ENCODE measurements at regions not wholly inside any gene's neighbourhood (a gene's known extent, or its start where the extent isn't known, plus 50 kb on each side); places are given as distances from the start of the nearest gene placed in this dataset.

- Histone ChIP-seq H3K4me3 (no peak overlapping the region), H3K27me3 (no peaks in the 10 kb centered on the region), H3K4me1 (peaks cover 0 to 3% (median 0%) of the 10 kb centered on the region in 4 donors), H3K36me3 (no peaks in the 10 kb centered on the region), H3K9me3 (no peaks in the 10 kb centered on the region), H3K27ac (no peak overlapping the region)
- ATAC-seq (ENCODE audit: low FRiP score in 2 of 2), result no peak
- TF ChIP-seq, protein P1, sequence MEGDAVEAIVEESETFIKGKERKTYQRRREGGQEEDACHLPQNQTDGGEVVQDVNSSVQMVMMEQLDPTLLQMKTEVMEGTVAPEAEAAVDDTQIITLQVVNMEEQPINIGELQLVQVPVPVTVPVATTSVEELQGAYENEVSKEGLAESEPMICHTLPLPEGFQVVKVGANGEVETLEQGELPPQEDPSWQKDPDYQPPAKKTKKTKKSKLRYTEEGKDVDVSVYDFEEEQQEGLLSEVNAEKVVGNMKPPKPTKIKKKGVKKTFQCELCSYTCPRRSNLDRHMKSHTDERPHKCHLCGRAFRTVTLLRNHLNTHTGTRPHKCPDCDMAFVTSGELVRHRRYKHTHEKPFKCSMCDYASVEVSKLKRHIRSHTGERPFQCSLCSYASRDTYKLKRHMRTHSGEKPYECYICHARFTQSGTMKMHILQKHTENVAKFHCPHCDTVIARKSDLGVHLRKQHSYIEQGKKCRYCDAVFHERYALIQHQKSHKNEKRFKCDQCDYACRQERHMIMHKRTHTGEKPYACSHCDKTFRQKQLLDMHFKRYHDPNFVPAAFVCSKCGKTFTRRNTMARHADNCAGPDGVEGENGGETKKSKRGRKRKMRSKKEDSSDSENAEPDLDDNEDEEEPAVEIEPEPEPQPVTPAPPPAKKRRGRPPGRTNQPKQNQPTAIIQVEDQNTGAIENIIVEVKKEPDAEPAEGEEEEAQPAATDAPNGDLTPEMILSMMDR (IDR thresholded peaks at IDR 0.05), result no peak
- TF ChIP-seq EP300 (IDR thresholded peaks at IDR 0.05) (no peak), POLR2AphosphoS5 (IDR thresholded peaks at IDR 0.05) (no peak), POLR2A (IDR thresholded peaks at IDR 0.05) (no peak)
- no peak for DNase-seq
- WGBS, 2 donors, result 87 to 91% methylated on average over 22 of the region's 22 CpGs
Observed at GRCh38 chr6:14754751-14755513, 490.9 kb upstream of the JARID2 start.

GRCh38 chr6:14756340-14756739, 489.5 kb upstream of the JARID2 start:
- no peak for DNase-seq
- no peak for ATAC-seq (ENCODE audit: low FRiP score in 2 of 2)

DNA sequence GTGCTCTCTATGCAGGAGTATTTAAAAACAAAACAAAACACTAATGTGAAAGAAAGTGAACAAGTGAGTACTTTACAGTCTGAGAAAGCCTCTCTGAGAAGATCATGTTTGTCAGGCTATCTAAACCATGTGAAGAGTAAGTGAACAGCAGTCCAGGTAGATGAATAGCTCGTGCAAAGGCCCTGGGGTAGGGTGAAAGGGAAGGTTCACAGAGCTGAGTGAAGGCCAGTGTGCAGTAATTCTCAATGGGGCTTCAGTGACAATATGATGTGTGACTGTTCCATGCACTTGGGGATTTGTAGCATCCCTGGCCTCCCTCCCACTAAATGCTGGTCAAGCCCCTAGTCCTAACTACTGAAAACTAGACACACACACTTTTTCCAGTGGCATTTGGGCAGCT, 488.9 kb upstream of the JARID2 start:
- H3K4me1 ChIP-seq, result peaks cover 0 to 3% (median 0%) of the 10 kb centered on the region in 4 donors
- DNase-seq, result no peak
- 82 to 93% methylated on average over 1 of the region's 1 CpG for WGBS, 2 donors
- no peaks in the 10 kb centered on the region for H3K36me3 ChIP-seq
- H3K27ac ChIP-seq, result no peak overlapping the region
- H3K27me3 ChIP-seq, result no peaks in the 10 kb centered on the region
- ATAC-seq (ENCODE audit: low FRiP score in 2 of 2), result no peak
- TF ChIP-seq POLR2AphosphoS5 (IDR thresholded peaks at IDR 0.05) (no peak), EP300 (IDR thresholded peaks at IDR 0.05) (no peak), POLR2A (IDR thresholded peaks at IDR 0.05) (no peak)
- TF ChIP-seq, protein P1 (IDR thresholded peaks at IDR 0.05), result no peak
- H3K4me3 ChIP-seq, result no peak overlapping the region
- H3K9me3 ChIP-seq, result no peaks in the 10 kb centered on the region

More at GRCh38 chr6:14756340-14756739, 489.5 kb upstream of the JARID2 start:
- Histone ChIP-seq H3K9me3 (no peaks in the 10 kb centered on the region), H3K4me3 (no peak overlapping the region), H3K4me1 (peaks cover 0 to 3% (median 0%) of the 10 kb centered on the region in 4 donors), H3K27ac (no peak overlapping the region), H3K36me3 (no peaks in the 10 kb centered on the region), H3K27me3 (no peaks in the 10 kb centered on the region)
- TF ChIP-seq POLR2A (IDR thresholded peaks at IDR 0.05), result no peak
- TF ChIP-seq, protein P1 (IDR thresholded peaks at IDR 0.05), result no peak
- TF ChIP-seq EP300 (IDR thresholded peaks at IDR 0.05), result no peak
- no peak for TF ChIP-seq POLR2AphosphoS5 (IDR thresholded peaks at IDR 0.05)
- 87 to 93% methylated on average over 3 of the region's 3 CpGs for WGBS, 2 donors

DNA sequence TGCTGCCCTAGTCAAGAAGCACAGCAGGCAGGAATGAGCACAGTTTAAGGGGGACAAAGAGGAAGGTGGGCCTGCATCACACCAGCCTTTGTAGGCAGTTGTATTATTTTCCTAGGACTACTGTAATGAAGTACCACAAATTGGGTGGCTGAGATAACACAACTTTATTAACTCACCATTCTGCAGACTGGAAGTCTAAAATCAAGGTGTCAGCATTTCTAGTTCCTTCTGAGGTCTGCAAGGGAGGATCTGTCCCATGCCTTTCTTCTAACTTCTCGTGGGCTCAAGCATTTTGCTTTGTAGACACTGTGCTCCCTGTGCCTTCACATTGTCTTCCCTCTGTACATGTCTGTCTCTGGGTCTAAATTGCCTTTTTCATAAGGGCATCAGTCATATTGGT, 488.5 kb upstream of the JARID2 start:
- H3K36me3 ChIP-seq, result no peaks in the 10 kb centered on the region
- TF ChIP-seq POLR2A (IDR thresholded peaks at IDR 0.05) (no peak), POLR2AphosphoS5 (IDR thresholded peaks at IDR 0.05) (no peak), EP300 (IDR thresholded peaks at IDR 0.05) (no peak)
- TF ChIP-seq, protein P1 (IDR thresholded peaks at IDR 0.05), result no peak
- H3K27me3 ChIP-seq, result no peaks in the 10 kb centered on the region
- H3K9me3 ChIP-seq, result no peaks in the 10 kb centered on the region
- ATAC-seq (ENCODE audit: low FRiP score in 2 of 2) (no peak), DNase-seq (no peak)
- no peak overlapping the region for H3K27ac ChIP-seq
- H3K4me1 ChIP-seq, result peaks cover 0 to 3% (median 0%) of the 10 kb centered on the region in 4 donors
- H3K4me3 ChIP-seq, result no peak overlapping the region
- WGBS, 2 donors, result 84 to 85% methylated on average over 1 of the region's 1 CpG

All from upper lobe of left lung (tissue), 6 donors.